GM12864 (cell line): ENCODE measurements at regions not wholly inside any gene's neighbourhood (a gene's known extent, or its start where the extent isn't known, plus 50 kb on each side); places are given as distances from the start of the nearest gene placed in this dataset.

Experiments
- DNase-seq: peaks from one replicate; pipeline ENCODE4 v3.0.0-alpha.2; 2011; ENCODE audit warnings: low read depth
- H3K4me3 ChIP-seq: 2 replicates; pipeline ENCODE4 v1.5.1; 2011; ENCODE audit warnings: mild to moderate bottlenecking, low read depth, low read length, control low read depth
- TF ChIP-seq, protein P1 (sequence below): IDR thresholded peaks from 2 replicates; pipeline ENCODE4 v1.5.1; 2011; ENCODE audit warnings: low read depth, mild to moderate bottlenecking, moderate library complexity, low read length, control low read depth, inconsistent platforms; ENCODE audit errors: missing control alignments

DNA sequence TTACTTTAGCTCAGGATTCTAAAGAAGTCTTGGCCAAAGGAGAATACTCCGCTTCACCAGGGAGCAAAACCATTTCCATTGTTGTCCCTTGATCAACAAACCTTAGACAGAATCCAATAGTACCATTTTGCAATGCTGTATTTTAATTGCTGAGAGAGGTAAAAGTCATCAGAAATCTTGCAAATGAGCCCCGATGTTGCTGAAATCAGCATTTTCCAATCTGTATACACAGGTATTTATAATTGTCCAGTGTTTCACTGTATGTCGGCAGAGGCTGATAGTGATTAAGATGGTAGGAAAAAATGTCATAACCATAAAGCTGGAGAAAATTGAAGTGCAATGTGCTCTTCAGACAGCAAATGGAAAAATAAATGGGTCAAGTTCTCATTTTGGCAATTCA, 170.0 kb upstream of the ARL4C start:
- TF ChIP-seq, protein P1, sequence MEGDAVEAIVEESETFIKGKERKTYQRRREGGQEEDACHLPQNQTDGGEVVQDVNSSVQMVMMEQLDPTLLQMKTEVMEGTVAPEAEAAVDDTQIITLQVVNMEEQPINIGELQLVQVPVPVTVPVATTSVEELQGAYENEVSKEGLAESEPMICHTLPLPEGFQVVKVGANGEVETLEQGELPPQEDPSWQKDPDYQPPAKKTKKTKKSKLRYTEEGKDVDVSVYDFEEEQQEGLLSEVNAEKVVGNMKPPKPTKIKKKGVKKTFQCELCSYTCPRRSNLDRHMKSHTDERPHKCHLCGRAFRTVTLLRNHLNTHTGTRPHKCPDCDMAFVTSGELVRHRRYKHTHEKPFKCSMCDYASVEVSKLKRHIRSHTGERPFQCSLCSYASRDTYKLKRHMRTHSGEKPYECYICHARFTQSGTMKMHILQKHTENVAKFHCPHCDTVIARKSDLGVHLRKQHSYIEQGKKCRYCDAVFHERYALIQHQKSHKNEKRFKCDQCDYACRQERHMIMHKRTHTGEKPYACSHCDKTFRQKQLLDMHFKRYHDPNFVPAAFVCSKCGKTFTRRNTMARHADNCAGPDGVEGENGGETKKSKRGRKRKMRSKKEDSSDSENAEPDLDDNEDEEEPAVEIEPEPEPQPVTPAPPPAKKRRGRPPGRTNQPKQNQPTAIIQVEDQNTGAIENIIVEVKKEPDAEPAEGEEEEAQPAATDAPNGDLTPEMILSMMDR = no peak
- no peak overlapping the region for H3K4me3 ChIP-seq
- no peak for DNase-seq

DNA sequence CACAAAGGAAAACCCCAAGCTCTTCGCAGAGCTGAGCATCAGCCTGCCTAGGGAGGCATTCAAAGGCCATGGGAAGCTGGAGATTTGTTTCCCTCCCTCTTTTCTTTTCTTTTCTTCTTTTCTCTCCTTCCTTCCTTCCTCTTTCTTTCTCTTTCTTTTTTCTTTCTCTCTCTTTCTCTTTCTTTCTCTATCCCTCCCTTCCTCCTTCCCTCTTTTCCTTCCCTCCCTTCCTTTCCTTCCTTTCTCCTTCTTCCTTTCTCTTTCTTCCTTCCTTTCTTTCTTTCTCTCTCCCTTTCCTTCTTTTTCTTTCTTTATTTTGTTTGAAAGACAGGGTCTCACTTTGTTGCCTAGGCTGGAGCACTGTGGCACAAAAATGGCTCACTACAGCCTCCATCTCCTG, 168.4 kb upstream of the ARL4C start:
- H3K4me3 ChIP-seq = no peak overlapping the region
- no peak for DNase-seq
- TF ChIP-seq, protein P1 = no peak

DNA sequence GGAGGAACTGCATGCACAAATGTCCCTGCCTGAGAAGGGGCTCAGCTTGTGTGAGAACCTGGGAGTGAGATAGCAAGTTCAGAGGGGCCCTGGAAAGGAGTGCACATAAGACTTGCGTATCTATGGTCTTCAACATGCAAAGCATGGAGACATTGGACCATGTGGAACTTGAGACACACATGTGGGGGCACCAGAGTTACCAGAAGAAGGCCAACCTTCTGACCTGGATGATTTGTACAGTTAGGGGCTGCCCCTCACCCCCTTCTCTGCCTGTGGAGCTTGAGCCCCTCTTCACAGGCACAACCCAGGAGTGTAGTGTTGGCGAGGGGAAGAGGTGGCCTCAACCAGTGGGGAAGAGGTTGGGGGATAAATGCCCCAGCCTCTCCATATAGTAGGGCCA, 165.0 kb upstream of the ARL4C start:
- DNase-seq = no peak
- TF ChIP-seq, protein P1 = no peak
- no peak overlapping the region for H3K4me3 ChIP-seq

DNA sequence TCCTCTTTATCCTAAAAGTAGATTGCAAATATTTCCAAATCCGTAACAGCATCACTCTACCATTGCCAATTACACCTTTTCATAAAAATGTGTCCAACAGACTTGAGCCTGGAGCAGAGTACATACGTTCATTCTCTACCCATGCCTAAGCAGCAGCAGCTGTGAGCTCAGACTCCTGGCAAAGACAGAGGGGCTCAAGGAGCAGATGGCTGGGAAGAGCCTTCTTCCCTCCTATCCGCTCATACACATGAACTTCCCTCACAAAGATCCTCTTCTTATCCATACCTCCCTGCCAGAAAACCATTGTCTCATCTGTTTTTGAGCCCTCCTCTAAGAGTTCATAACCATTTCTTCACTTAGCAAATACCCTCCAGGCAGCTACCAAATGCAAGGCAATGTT, 164.3 kb upstream of the ARL4C start:
- no peak overlapping the region for H3K4me3 ChIP-seq
- no peak for DNase-seq
- TF ChIP-seq, protein P1 = no peak

DNA sequence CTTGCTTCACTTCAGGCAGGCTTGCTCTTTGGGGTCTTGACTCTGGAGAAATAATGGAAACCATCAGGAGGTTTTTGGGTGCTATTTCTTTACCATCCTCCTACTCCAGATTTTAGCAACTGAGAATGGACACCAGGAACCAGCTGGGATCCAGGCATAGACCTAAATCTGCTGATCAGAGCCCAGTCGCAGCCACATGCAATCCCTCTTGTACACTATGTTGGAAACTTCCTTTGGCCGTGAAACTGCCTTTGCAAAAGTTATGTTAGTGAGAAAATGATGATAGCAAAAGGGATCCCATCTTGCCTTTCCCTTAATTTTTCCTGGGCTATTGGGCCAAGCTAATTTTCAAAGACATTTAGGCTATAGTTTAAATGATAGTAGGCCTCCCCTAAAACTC, 158.8 kb upstream of the ARL4C start:
- TF ChIP-seq, protein P1 = no peak
- H3K4me3 ChIP-seq = no peak overlapping the region
- DNase-seq = no peak

DNA sequence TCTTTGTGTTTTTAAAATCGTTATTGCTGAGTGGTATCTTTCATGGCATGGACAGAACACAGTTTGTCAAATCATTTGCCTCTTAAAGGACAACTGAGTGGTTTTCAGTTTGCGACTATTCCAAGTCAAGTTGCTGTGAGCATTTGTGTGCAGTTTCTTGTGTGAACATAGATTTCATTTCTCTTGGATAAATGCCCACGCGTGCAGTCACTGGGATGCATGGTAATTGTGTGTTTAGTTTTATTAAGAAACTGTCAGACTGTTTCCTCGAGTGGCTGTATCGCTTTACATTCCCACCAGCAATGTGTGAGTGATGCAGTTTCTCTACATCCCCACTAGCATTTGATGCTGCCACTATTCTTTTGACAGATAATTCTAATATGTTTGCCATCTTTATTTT, 154.0 kb upstream of the ARL4C start:
- H3K4me3 ChIP-seq = no peak overlapping the region
- no peak for DNase-seq
- TF ChIP-seq, protein P1 = no peak

DNA sequence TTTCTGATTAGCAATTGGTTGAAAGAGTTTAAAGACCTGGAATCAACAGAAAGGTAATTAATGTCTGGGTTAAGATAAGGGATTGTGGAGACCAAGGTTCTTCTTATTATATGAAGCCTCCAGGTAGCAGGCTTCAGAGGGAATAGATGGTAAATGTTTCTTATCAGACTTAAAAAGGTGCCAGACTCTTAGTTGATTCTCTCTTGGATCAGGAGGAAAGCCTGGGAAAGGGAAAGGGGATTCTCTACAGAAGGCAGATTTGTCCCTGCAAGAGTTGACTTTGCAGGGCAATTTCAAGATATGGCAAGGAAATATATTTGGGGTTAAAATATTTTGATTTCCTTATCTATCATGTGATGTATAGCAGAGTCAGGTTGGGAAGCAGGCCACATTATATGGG, 153.1 kb upstream of the ARL4C start:
- DNase-seq = no peak
- TF ChIP-seq, protein P1 = no peak
- no peak overlapping the region for H3K4me3 ChIP-seq
